HCT116 (cell line): ENCODE measurements at regions not wholly inside any gene's neighbourhood (a gene's known extent, or its start where the extent isn't known, plus 50 kb on each side); places are given as distances from the start of the nearest gene placed in this dataset.

ENCODE experiments used
- ATF3 ChIP-seq: IDR thresholded peaks from 2 replicates; pipeline ENCODE4 v1.6.1; 2012
- CTCF ChIP-seq, 3 experiments: fragments of 200-600 bp in 1 of 3; sonication (generic) in 1 of 3; IDR thresholded peaks in 2 of 3; conservative IDR thresholded peaks in 1 of 3; 2 replicates each; pipeline ENCODE4 v1.5.1; 2012 to 2017; ENCODE audit warnings: low read depth in 2 of 3, low read length in 2 of 3, antibody characterized with exemption in 1 of 3, borderline replicate concordance in 1 of 3, control low read depth in 1 of 3, mild to moderate bottlenecking in 1 of 3, mixed read lengths in 1 of 3, mixed run types in 1 of 3, moderate library complexity in 1 of 3; ENCODE audit not compliant: insufficient read depth in 1 of 3
- EGR1 ChIP-seq: IDR thresholded peaks from 2 replicates; pipeline ENCODE4 v1.6.1; 2012; ENCODE audit warnings: low read depth
- ELF1 ChIP-seq: IDR thresholded peaks from 2 replicates; pipeline ENCODE4 v1.6.1; 2012; ENCODE audit warnings: low read depth, borderline replicate concordance
- EZH2 ChIP-seq: fragments of 200-600 bp; sonication (generic); IDR thresholded peaks from 2 replicates; pipeline ENCODE4 v1.6.1; 2017; ENCODE audit warnings: antibody characterized with exemption, mixed run types
- JUND ChIP-seq: IDR thresholded peaks from 2 replicates; pipeline ENCODE4 v1.6.1; 2012
- MAX ChIP-seq: IDR thresholded peaks from 2 replicates; pipeline ENCODE4 v1.6.1; 2012
- POLR2A ChIP-seq: IDR thresholded peaks from 2 replicates; pipeline ENCODE4 v1.7.0; 2011; ENCODE audit warnings: borderline replicate concordance; ENCODE audit not compliant: insufficient read depth, insufficient read length; ENCODE audit errors: extremely low read depth
- SIN3A ChIP-seq: IDR thresholded peaks from 2 replicates; pipeline ENCODE4 v1.6.1; 2012; ENCODE audit warnings: low read depth
- SP1 ChIP-seq: IDR thresholded peaks from 2 replicates; pipeline ENCODE4 v1.6.1; 2012; ENCODE audit warnings: low read depth
- SRF ChIP-seq: IDR thresholded peaks from 2 replicates; pipeline ENCODE4 v1.6.1; 2012; ENCODE audit warnings: low read depth
- ZFX ChIP-seq: fragments of 450-650 bp; IDR thresholded peaks from 2 replicates; pipeline ENCODE4 v1.6.1; 2017
- ZNF274 ChIP-seq: fragments of 200-500 bp; sonication (Bioruptor generic); IDR thresholded peaks from 2 replicates; pipeline ENCODE4 v1.6.1; 2014; ENCODE audit warnings: mild to moderate bottlenecking, low read depth, low read length, inconsistent platforms

GRCh38 chr20:39974966-39975501 is 714.0 kb downstream of the MAFB start:
- TF ChIP-seq ZFX (no peak), CTCF (IDR thresholded peaks at IDR 0.05 in 2 of 3, conservative IDR thresholded peaks at IDR 0.05 in 1 of 3; ENCODE audit: borderline replicate concordance in 1 of 3, insufficient read depth in 1 of 3, low read depth in 2 of 3, low read length in 2 of 3) (no peak), MAX (no peak), ELF1 (no peak), ATF3 (no peak), POLR2A (no peak), JUND (no peak), EZH2 (no peak), EGR1 (no peak), SP1 (no peak), ZNF274 (no peak), SRF (no peak), SIN3A (no peak)
